ENCODE measurements at regions not wholly inside any gene's neighbourhood (a gene's known extent, or its start where the extent isn't known, plus 50 kb on each side); places are given as distances from the start of the nearest gene placed in this dataset.

DNA sequence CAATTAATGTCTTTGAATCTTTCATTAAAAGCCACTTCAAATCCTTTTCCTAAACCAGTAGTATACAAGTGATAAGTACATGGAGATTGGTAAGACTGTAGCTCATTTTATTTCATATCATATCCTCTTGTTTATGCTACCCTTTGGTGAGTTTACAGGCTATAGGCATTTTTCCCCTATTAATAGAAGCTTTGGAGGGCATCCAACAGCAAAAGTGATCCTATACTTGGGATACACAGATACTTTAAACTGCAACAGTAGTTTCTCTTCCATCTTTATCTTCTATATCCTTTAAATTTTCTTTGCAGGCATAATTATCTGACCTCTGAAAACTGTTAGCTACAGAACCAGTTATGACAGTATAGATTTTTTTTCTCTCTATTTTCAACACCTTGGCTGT, 114.5 kb upstream of the SPON1 start:
- intact Hi-C loops (cut with micrococcal nuclease), result no loop called here
- H3K79me2 ChIP-seq (ENCODE audit: insufficient read depth, low read length), result no peaks in the 10 kb centered on the region
- no peak overlapping the region for H3K9ac ChIP-seq (ENCODE audit: insufficient read depth, low read length, poor library complexity, severe bottlenecking)
- peaks cover 0 to 1% (median 0%) of the 10 kb centered on the region in 7 donors for H3K9me3 Mint-ChIP-seq
- H2AFZ ChIP-seq (ENCODE audit: insufficient read depth, low read depth, low read length, poor library complexity, severe bottlenecking), result no peak overlapping the region
- no peak overlapping the region for H3K4me3 ChIP-seq (replicated peaks in 1 of 3; ENCODE audit: low read depth in 2 of 3, low read length in 3 of 3)
- peaks cover 0 to 3% (median 1%) of the 10 kb centered on the region in 3 donors for H3K27me3 Mint-ChIP-seq (ENCODE audit: low read depth in 3 of 3)
- no peaks in the 10 kb centered on the region for H3K36me3 Mint-ChIP-seq
- DNase-seq, result no peak
- TF ChIP-seq, protein P1, sequence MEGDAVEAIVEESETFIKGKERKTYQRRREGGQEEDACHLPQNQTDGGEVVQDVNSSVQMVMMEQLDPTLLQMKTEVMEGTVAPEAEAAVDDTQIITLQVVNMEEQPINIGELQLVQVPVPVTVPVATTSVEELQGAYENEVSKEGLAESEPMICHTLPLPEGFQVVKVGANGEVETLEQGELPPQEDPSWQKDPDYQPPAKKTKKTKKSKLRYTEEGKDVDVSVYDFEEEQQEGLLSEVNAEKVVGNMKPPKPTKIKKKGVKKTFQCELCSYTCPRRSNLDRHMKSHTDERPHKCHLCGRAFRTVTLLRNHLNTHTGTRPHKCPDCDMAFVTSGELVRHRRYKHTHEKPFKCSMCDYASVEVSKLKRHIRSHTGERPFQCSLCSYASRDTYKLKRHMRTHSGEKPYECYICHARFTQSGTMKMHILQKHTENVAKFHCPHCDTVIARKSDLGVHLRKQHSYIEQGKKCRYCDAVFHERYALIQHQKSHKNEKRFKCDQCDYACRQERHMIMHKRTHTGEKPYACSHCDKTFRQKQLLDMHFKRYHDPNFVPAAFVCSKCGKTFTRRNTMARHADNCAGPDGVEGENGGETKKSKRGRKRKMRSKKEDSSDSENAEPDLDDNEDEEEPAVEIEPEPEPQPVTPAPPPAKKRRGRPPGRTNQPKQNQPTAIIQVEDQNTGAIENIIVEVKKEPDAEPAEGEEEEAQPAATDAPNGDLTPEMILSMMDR (IDR thresholded peaks at IDR 0.05), result no peak
- no peaks in the 10 kb centered on the region for H4K20me1 ChIP-seq (ENCODE audit: insufficient read depth, low read length)
- H3K4me2 ChIP-seq (replicated peaks; ENCODE audit: extremely low read depth, low read length, poor library complexity, severe bottlenecking), result no peak overlapping the region
- H3K27ac Mint-ChIP-seq, result no peak overlapping the region
- H3K4me1 ChIP-seq (ENCODE audit: control insufficient read depth in 1 of 2, insufficient read depth in 2 of 2, low read length in 2 of 2), result no peaks in the 10 kb centered on the region
- no peak overlapping the region for H3K27ac ChIP-seq (ENCODE audit: low read depth in 1 of 2, low read length in 2 of 2)
- H3K9me3 ChIP-seq (replicated peaks in 1 of 2; ENCODE audit: control insufficient read depth in 1 of 2, insufficient read depth in 1 of 2, low read length in 2 of 2), result no peaks in the 10 kb centered on the region
- no peak overlapping the region for H3K4me3 Mint-ChIP-seq
- no peaks in the 10 kb centered on the region for H3K36me3 ChIP-seq (replicated peaks in 1 of 2; ENCODE audit: control insufficient read depth in 1 of 2, insufficient read depth in 2 of 2, low read length in 2 of 2)
- H3K4me1 Mint-ChIP-seq, result peaks cover 8% of the 10 kb centered on the region
- H3K27me3 ChIP-seq (ENCODE audit: control insufficient read depth in 2 of 2, insufficient read depth in 2 of 2, low read length in 2 of 2), result no peaks in the 10 kb centered on the region

DNA sequence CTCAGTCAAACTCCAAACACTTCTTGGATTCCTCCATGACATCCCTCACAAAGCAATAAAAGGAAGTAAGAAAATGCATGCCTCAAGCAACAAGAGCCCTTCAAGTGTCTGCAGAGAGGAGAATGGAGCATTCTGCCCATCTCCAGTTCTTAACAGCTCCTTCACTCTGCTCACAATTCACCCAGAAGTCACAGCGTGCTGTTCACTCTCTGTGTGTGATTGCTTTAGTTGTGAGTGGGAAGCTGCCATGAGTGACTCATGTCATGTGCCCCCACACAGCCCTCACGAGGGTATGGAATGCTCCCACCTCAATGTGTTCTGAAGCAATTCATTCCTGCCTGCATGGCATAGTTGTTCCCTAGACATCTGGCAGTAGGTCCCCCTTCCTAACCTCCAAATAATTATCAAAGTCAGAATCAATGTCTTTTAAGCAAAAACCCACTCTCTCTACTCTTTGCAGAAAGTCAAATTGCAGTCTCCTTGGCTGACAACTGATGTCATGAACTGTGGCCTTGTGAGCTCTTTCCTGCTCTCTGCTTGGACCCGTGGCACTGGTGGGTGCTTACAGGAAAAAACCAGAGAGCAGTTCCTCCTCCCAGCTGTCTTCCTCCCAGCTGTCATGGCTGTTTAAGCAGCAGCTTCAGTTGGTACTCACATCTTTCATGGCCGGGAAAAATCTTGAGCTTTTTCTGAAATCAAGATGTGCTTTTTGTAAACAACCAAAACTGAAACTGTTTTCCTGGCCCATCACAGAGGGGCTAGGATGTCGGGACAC, 112.1 kb upstream of the SPON1 start:
- 40% methylated on average over 4 of the region's 5 CpGs for WGBS (ENCODE audit: insufficient coverage)
- no peak for DNase-seq
- Histone ChIP-seq H3K4me3 (replicated peaks in 1 of 3; ENCODE audit: low read depth in 2 of 3, low read length in 3 of 3) (no peak overlapping the region), H2AFZ (ENCODE audit: insufficient read depth, low read depth, low read length, poor library complexity, severe bottlenecking) (no peak overlapping the region), H3K4me1 (ENCODE audit: control insufficient read depth in 1 of 2, insufficient read depth in 2 of 2, low read length in 2 of 2) (no peaks in the 10 kb centered on the region), H3K9ac (ENCODE audit: insufficient read depth, low read length, poor library complexity, severe bottlenecking) (no peak overlapping the region), H3K36me3 (replicated peaks in 1 of 2; ENCODE audit: control insufficient read depth in 1 of 2, insufficient read depth in 2 of 2, low read length in 2 of 2) (no peaks in the 10 kb centered on the region), H3K9me3 (replicated peaks in 1 of 2; ENCODE audit: control insufficient read depth in 1 of 2, insufficient read depth in 1 of 2, low read length in 2 of 2) (no peaks in the 10 kb centered on the region), H4K20me1 (ENCODE audit: insufficient read depth, low read length) (no peaks in the 10 kb centered on the region), H3K4me2 (replicated peaks; ENCODE audit: extremely low read depth, low read length, poor library complexity, severe bottlenecking) (no peak overlapping the region), H3K79me2 (ENCODE audit: insufficient read depth, low read length) (no peaks in the 10 kb centered on the region), H3K27ac (ENCODE audit: low read depth in 1 of 2, low read length in 2 of 2) (no peak overlapping the region), H3K27me3 (ENCODE audit: control insufficient read depth in 2 of 2, insufficient read depth in 2 of 2, low read length in 2 of 2) (no peaks in the 10 kb centered on the region)
- H3K4me3 Mint-ChIP-seq, result no peak overlapping the region
- peaks cover 0 to 1% (median 0%) of the 10 kb centered on the region in 7 donors for H3K9me3 Mint-ChIP-seq
- H3K27me3 Mint-ChIP-seq (ENCODE audit: low read depth in 3 of 3), result peaks cover 0 to 3% (median 2%) of the 10 kb centered on the region in 3 donors
- peak overlapping the region in 1 of 7 donors; percentile 40 for H3K27ac Mint-ChIP-seq
- intact Hi-C loops (cut with micrococcal nuclease), result no loop called here
- peaks cover 8% of the 10 kb centered on the region for H3K4me1 Mint-ChIP-seq
- TF ChIP-seq, protein P1 (IDR thresholded peaks at IDR 0.05), result no peak
- no peaks in the 10 kb centered on the region for H3K36me3 Mint-ChIP-seq

All from CD14-positive monocyte (primary cell).